HG03135 (cell line): ENCODE measurements at regions not wholly inside any gene's neighbourhood (a gene's known extent, or its start where the extent isn't known, plus 50 kb on each side); places are given as distances from the start of the nearest gene placed in this dataset.
"Not testable (repeated sequence)": the region's sequence is repeated elsewhere in the genome, so short reads cannot be mapped to it uniquely, and the experiment has no call there.

Experiments
- ATAC-seq: cut with Tn5 transposase; IDR thresholded peaks from one replicate; pipeline ENCODE4 v1.9.1; 2021; ENCODE audit warnings: mild to moderate bottlenecking, moderate library complexity; ENCODE audit not compliant: unreplicated experiment

DNA sequence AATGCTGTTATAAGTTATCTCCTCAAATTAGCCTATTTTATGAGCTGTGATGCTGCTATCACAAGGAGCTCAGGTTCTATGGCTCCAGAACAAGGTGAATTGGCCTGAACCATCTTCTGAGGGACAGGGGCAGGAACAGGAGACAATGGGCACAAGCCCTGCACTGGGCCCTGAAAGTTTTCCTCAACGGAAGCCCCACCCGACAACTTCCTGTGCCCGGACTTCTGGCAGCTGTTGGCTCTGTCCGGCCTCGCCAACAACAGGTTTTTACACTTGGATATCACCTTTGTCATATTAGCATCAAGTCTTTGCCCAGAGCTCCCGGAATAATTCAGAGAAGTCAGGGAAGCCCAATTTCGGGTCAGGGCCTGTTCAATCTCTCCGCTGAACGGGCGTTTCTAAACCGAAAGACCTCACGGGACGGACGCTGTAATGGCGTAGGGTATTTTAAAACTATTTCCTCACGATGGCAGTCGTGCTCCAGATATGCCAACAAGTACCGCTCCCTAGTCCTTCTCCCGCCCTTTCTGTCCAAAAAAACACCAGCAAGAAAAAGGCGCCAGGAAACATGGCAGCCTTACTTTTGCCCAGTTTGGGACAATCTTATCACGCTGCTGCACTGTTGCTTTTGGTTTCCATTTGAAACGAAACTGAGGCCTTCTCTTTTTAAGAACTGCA is 201.0 kb upstream of the STK26 start:
- peak; percentile 69 for ATAC-seq

GRCh38 chrX:131826572-131826971 is 196.5 kb upstream of the STK26 start:
- no peak for ATAC-seq

DNA sequence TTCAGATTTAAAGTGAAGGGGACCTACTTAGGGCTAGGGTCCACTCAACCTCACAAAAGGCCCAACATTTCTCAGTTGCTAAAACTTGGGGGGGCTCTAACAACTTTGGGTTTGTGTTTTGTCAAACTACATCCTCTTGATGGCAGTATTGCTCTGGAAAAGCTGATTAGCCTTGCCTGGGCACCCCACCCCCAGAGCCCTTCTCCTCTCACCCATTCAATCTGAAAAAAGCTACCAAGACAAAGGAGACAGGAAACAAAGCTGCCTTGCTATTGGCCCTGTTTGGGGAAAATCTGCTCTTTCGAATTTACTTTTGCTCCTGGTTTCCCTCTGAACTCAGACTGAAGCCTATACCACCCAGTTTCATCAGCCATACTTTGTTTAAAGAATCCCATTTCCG is 195.2 kb upstream of the STK26 start:
- ATAC-seq: peak; percentile 41

DNA sequence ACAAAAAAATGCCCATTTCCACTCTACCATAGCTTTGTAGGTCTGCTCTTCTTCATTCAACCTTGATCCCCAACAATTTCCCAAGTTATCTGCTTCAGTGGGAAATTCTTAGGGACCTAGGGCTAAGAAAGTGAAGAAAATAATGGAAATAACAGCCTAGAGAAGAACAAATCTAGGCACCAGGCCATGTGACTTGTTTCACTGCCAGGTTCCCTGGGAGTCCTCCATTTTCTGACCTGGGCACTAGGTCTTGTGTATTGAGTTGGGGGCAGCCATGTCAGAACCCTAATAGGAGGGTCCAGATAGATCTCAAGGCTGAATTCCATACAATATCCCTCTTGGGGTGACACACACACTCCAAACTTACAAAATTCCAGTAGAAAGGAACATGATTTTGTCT is 194.6 kb upstream of the STK26 start:
- ATAC-seq: no peak

GRCh38 chrX:131830400-131831184 is 192.5 kb upstream of the STK26 start:
- ATAC-seq: peak; percentile 68

- no peak for ATAC-seq
These were observed 191.9 kb upstream of the STK26 start for GRCh38 chrX:131831185-131831520.

DNA sequence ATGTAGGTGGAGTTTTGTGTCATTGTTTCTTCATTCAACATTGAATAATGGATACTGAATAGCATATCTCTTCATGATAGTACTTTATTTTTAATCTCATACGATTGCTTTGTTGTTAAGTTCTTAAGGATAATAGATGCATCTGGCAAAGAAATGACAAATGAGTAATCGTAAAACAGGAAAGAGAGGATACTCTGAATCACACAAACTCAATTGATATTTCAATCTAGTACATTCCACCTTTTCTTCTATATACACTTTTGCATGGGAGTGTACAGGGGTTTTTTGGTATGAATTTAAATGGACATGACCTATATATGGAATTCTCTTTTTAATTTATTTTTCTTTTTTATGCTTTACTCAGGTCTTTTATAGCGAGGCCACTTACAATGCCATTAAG is 186.9 kb upstream of the STK26 start:
- ATAC-seq: no peak

- no peak for ATAC-seq
These were observed 185.8 kb upstream of the STK26 start for GRCh38 chrX:131837325-131837724.

DNA sequence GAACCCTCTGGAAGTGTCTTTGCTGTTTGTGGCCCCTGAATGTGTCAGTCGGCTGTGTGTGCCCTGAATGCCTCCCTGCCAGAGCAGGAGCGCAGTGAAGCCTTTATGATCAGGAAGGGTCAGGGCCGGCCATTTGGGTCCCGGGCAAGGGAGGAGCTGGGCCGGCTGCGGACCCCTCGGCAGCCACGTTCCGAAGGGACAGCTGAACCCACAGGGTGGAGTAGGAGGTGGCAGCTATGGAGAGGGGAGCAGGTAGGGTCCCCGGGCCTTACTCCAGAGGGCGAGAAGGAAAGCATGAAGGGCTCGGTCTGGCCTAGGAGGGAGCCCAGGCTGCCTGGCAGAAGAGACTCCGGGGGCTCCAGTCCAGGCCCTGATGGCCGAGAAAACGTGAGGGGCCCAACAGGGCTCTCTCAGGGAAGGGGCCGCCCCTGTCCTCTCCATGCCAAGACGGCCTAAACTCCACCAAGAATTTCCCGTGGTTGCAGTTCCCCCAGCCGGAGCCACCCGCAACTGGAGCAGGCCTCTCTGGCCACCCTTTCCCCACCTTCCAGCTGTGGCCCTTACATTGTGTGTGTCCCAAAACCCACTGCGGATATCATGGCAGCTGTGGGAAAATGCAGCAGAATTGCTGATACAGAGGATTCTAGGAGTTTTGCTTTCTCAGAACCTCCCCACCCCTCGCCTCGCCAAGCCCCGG is 182.2 kb upstream of the STK26 start:
- ATAC-seq: no peak

DNA sequence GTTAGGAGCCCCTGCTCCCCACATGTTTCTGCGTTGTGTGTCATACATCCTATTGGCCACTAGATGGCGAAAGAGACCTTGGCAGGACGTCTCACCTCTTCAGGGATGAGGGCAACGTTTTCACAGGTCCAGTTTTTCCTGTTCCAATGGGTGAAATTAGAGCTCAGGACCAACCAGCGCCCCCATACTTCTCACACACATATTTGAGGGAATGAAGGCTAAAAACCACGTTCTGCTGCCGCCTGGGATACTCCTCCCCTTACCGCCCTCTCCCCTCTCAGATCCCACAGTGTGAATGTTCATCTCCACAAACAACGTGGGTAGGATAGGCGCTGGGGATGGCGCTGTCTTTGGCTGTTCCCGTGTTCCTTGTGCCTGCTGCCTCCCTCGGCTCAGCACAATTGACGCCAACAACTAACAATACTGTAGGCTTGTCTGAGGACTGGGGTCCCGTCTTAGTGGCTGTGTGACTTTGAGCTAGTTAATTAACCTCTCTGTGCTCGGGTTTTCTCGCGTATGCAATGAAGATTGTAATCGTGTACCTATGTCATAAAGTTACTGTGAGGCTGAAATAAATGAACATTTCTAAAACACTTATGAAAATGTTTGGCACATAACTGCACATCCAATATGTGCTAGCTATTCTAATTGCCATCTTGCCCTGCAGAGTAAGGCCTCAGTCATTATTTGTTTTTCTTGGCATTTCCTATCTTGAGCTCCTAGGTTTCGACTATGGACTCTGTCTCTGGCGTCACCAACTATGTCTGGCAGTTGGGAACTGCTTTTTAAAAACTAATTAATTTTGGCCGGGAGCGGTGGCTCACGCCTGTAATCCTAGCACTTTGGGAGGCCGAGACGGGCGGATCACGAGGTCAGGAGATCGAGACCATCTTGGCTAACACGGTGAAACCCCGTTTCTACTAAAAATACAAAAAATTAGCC is 181.3 kb upstream of the STK26 start:
- ATAC-seq: no peak

DNA sequence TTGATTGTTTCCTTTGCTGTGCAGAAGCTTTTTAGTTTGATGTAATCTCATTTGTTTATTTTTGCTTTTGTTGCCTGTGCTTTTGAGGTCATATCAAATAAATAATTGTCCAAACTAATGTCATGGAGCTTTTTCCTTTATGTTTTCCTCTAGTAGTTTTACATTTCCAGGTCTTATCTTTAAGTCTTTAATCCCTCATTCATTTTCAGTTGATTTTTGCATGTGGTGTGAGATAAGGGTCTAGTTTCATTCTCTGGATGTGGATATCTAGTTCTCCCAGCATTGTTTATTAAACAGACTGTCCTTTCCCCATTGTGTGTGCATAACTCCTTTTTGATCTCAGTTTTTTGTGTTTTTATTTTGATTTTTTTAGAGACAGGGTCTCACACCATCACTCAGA is 179.1 kb upstream of the STK26 start:
- ATAC-seq: no peak

DNA sequence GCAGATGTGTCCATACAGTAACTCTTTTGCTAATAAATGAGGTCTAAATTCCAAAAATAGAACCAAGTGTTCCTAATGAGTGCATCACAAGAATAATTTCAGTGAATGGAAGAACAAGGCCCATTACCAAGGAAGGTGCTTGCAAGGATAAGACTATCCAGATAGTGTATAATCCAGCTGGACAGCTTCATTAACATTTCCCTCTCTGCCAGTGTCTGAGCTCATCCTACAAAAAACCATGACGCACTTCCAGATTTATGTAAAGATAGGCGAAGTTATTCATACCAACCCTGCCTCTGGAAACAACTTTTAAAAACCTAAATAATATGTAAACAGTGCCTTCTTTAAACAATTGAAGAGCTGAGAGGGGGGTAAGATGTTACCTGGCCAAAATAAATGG is 177.9 kb upstream of the STK26 start:
- ATAC-seq: no peak

DNA sequence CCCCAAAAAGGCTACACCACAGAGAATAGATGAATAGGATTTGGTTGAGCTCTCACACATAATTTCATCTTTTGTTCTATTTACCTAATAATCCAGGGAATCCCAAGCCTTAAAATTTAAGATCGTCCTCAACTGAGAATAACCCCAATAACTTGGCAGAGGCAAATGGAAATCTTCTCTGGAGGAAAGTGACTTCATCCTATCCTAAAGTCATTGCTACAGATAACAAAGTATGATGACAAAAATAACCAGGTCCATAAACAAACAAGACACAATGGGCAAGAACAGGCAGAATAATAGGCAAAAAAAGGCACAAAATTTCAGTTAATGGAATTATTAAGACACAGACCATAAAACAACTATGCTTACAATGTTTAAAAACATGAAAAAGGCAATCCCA is 177.3 kb upstream of the STK26 start:
- no peak for ATAC-seq

DNA sequence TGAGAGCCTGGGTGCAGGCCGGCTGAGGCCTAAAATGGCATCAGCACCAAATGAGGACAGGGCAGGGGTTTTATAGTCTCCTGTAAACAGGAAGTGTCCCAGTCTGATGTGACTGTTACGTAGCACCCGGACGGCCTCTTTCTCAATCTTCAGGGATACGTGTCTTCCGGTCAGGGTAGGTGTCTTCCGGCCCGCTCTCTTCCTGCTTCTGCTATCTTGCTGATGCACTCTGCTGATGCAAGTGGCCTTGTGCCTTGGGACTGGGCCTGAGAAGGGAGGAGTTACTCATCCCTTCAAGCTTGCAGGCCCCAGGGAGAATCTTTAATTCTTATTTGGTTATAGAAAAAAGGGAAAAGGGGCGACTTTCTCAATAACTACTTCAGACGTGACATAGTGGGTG is 172.1 kb upstream of the STK26 start:
- ATAC-seq: not testable (repeated sequence)

- no peak for ATAC-seq
These were observed 169.7 kb upstream of the STK26 start for GRCh38 chrX:131853440-131853839.

DNA sequence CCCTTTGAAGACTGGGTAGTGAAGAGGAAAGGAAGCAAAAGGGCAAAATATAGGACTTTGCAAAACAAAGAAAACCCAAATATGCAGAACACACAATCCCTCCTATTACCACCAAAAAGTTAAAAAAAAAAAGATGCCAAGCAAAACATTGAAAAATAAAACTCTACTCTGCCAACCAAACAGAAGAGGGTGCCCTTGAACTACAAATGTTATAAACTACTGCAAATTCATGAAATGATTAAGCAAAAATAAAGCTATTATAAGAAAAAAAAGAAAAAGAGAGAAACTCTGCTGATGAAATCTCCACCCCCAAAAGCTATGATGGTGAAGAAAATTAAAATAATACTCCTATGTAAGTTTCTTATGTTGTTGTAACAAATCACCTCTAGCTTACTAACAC is 168.5 kb upstream of the STK26 start:
- no peak for ATAC-seq

DNA sequence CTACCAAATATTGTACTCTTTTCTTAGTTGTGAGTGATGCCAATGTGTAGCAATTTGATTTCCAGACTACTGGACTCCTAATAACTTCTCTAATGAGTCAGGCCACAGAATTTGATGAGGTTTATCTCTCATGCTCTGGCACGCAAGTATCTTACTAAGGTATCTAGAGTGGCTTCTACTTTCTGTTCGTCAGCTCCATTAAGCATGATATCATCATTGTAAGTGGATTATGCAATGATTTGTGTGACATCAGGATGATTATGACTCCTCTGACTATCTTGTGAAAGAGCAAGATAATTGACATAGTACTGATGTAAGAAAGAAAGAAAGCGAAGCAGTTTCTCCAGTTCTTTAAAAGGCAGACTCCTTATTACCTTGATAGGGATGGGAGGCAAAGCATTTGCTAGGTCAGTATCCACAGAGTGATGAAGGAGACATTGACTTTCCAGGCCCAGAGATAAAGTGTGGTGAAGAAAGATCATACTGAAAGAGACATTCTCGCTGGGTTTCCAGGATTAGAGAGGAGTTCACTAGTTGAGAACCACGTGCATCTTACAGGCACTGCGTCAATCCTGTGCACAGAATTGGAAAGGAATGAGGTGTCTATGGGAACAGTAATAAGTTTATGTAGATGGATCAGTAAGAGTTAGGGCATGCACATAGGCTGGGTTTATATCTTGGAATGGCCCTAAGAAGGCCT is 161.9 kb upstream of the STK26 start:
- no peak for ATAC-seq

DNA sequence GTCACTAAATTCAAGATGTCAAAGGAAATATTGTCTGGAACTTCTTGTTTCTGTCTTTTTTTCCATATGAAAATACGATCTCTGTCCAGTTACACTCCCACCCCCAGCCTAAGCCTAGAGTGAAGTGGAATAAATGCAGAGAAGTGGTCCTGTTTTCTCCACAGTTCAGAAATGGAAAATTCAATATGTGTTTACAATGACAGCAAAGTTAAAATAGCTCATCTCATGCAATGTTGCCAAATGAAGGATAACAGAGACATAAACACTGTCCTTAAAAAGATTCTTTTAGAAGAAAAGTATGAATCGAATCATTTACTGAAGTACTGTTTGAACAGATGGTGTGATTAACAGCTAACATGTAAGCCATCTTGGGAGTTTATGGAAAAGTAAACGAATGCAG is 160.8 kb upstream of the STK26 start:
- no peak for ATAC-seq

- ATAC-seq: no peak
These were observed 153.9 kb upstream of the STK26 start for GRCh38 chrX:131869182-131869581.

DNA sequence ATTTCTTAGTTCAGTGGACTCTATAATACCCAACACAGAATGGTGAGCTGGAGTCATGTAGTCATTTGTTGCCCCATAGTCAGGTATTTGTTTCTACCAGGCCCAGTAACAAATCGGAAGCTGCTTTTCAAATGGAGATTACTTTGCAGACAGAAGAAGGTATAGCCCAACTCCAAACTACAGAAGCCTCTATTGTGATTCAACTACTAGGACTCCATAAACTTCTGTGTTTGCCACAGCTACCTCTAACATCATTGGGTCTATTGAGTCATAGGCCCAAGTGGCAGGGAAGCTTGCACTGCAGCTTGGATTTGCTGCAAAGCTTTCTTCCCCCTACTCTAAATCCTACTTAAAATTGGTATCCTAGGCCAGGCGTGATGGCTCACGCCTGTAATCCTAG is 148.8 kb upstream of the STK26 start:
- no peak for ATAC-seq
